Ectodermal cell (in vitro differentiated cells): ENCODE measurements at regions not wholly inside any gene's neighbourhood (a gene's known extent, or its start where the extent isn't known, plus 50 kb on each side); places are given as distances from the start of the nearest gene placed in this dataset.
"Not testable (repeated sequence)": the region's sequence is repeated elsewhere in the genome, so short reads cannot be mapped to it uniquely, and the experiment has no call there.

ENCODE experiments used
- H3K27ac ChIP-seq: 2 replicates; pipeline ENCODE4 v1.7.0; 2013; ENCODE audit warnings: mild to moderate bottlenecking, low read depth, low read length; ENCODE audit not compliant: insufficient read depth, poor library complexity, severe bottlenecking
- H3K27me3 ChIP-seq: 2 replicates; pipeline ENCODE4 v1.7.0; 2013; ENCODE audit warnings: mild to moderate bottlenecking, low read length; ENCODE audit not compliant: insufficient read depth, control insufficient read depth, poor library complexity, severe bottlenecking
- H3K36me3 ChIP-seq: one replicate; pipeline ENCODE4 v1.7.0; 2013; ENCODE audit warnings: low read length; ENCODE audit not compliant: control insufficient read depth, insufficient read depth
- H3K4me1 ChIP-seq: one replicate; pipeline ENCODE4 v1.7.0; 2013; ENCODE audit warnings: low read length; ENCODE audit not compliant: control insufficient read depth, insufficient read depth
- H3K4me3 ChIP-seq: 2 replicates; pipeline ENCODE4 v1.7.0; 2013; ENCODE audit warnings: low read depth, low read length, control low read depth; ENCODE audit not compliant: insufficient read depth
- H3K9me3 ChIP-seq: 2 replicates; pipeline ENCODE4 v1.7.0; 2013; ENCODE audit warnings: mild to moderate bottlenecking, low read length, moderate library complexity; ENCODE audit not compliant: control insufficient read depth
- WGBS, 2 experiments: methylation state at CpG; one replicate each; pipeline ENCODE4 v1.1.7; 2013; ENCODE audit warnings: missing lambda C conversion rate in 2 of 2; 5-methylcytosine and 5-hydroxymethylcytosine counted together

DNA sequence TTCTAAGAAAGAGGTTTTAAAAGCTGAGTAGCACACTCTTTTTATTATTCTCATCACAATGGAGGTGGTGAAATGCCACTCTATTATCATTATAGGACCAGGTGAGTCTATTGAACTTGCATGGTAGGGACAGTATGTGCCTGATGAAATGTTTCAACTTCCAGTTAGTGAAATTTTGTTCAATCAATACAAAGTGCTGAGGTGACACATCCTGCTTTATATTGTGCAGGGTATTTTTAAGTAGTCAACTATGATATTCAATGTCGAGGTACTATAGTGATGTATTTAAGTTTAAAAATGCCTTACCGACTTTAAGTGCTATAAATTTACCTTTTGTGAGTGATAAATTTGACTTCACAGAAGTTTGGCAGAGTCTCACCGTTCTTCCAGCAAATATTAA, 284.7 kb upstream of the BRINP3 start:
- Histone ChIP-seq H3K9me3 (no peaks in the 10 kb centered on the region), H3K36me3 (no peaks in the 10 kb centered on the region), H3K27ac (no peak overlapping the region), H3K4me3 (no peak overlapping the region), H3K4me1 (no peaks in the 10 kb centered on the region), H3K27me3 (no peaks in the 10 kb centered on the region)
- 91 to 93% methylated on average over 2 to 3 of the region's 3 CpGs for WGBS, 2 experiments

DNA sequence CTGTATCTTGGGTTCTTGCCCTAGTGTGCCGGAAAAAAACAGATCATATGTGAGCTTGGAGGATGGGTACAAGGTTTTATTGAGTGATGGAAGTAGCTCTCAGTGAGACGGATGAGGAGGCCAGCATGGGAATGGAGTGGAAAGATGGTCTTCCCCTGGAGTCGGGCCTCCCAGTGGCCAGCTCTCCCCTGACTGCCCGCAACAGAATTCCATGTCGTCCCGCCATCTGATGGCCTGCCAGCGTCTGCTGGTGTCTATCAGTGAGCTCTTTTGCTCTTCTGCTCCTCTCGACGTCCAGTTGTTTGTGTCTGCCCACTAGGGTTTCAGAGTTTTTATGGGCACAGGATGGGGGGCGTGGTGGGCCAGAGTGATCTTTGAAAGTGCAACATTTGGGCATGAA, 315.2 kb upstream of the BRINP3 start:
- Histone ChIP-seq H3K36me3 (no peaks in the 10 kb centered on the region), H3K27ac (no peak overlapping the region), H3K4me1 (no peaks in the 10 kb centered on the region), H3K27me3 (no peaks in the 10 kb centered on the region), H3K9me3 (no peaks in the 10 kb centered on the region), H3K4me3 (no peak overlapping the region)
- WGBS, 2 experiments, result 93 to 95% methylated on average over 10 of the region's 10 CpGs

DNA sequence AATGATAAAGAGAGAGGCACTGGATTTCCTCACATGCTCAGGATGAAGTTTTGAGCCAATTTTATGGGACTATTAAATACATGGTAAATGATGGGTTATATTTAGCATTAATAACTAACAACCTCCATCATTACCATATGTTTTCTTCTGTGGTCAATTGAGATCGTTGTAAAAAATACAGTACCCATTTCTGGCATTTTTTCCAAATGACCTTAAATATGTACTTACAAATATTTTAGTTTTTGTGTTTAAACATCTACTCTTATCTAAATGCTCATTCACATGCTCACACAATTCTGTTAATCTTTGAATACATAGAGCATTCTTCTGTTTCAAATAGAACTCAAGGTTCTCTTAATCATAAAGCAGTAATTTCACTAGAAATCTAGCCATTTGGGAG, 330.0 kb upstream of the BRINP3 start:
- H3K4me3 ChIP-seq, result no peak overlapping the region
- 80% methylated on average over 1 of the region's 1 CpG; no CpG with 5 or more reads in 1 of the 2 experiments for WGBS, 2 experiments

GRCh38 chr1:190808035-190808434, 330.4 kb upstream of the BRINP3 start:
- no peaks in the 10 kb centered on the region for H3K9me3 ChIP-seq
- 80 to 85% methylated on average over 3 of the region's 3 CpGs for WGBS, 2 experiments

More for the DNA sequence above, 330.0 kb upstream of the BRINP3 start:
- no peaks in the 10 kb centered on the region for H3K36me3 ChIP-seq
- H3K4me1 ChIP-seq, result no peaks in the 10 kb centered on the region
- no peak overlapping the region for H3K27ac ChIP-seq
- no peaks in the 10 kb centered on the region for H3K27me3 ChIP-seq
- H3K9me3 ChIP-seq, result no peaks in the 10 kb centered on the region

DNA sequence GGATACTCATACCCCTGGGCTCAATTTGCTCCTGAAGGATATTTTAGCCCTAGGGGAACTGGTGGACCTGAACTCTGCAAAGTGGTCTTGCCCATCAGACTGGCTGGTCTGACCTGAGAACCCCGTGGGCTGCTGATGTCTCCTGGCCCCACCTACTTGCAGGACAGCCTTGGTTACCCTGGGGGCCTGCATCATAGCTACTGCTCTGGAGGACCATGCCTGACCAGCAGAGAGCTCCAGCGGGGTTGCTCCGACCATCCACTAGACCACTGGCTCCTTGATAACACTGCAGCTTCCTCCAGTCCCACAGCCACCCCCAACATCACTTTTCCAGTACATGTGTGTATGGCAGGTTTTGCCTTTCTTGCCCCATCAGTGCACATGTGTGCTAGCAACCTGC, 331.6 kb upstream of the BRINP3 start:
- H3K36me3 ChIP-seq, result no peaks in the 10 kb centered on the region
- no peaks in the 10 kb centered on the region for H3K4me1 ChIP-seq
- H3K9me3 ChIP-seq, result no peaks in the 10 kb centered on the region
- no peak overlapping the region for H3K27ac ChIP-seq
- H3K4me3 ChIP-seq, result no peak overlapping the region
- 87 to 94% methylated on average over 3 of the region's 3 CpGs for WGBS, 2 experiments
- H3K27me3 ChIP-seq, result no peaks in the 10 kb centered on the region

More at GRCh38 chr1:190808035-190808434, 330.4 kb upstream of the BRINP3 start:
- Histone ChIP-seq H3K4me3 (no peak overlapping the region), H3K36me3 (no peaks in the 10 kb centered on the region), H3K27me3 (no peaks in the 10 kb centered on the region), H3K27ac (no peak overlapping the region), H3K4me1 (no peaks in the 10 kb centered on the region)

DNA sequence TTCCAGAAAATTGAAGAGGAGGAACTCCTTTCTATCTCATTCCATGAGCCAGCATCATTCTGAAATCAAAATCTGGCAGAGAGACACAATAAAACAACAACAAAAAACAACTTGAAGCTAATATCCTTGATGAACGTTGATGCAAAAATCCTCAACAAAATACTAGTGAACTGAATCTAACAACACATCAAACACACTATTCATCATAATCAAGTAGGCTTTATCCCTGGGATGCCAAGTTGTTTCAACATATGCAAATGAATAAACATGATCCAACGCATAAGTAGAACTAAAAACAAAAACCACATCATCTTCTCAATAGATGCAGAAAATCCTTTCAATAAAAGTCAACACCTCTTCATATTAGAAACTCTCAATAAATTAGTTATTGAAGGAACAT, 335.3 kb upstream of the BRINP3 start:
- Histone ChIP-seq H3K9me3 (no peaks in the 10 kb centered on the region), H3K36me3 (no peaks in the 10 kb centered on the region), H3K4me1 (no peaks in the 10 kb centered on the region), H3K27ac (no peak overlapping the region), H3K27me3 (no peaks in the 10 kb centered on the region), H3K4me3 (no peak overlapping the region)
- WGBS, 2 experiments, result 91 to 93% methylated on average over 2 of the region's 2 CpGs

GRCh38 chr1:190832511-190832910, 354.8 kb upstream of the BRINP3 start:
- Histone ChIP-seq H3K36me3 (no peaks in the 10 kb centered on the region), H3K4me3 (no peak overlapping the region), H3K27me3 (no peaks in the 10 kb centered on the region), H3K9me3 (no peaks in the 10 kb centered on the region), H3K4me1 (no peaks in the 10 kb centered on the region), H3K27ac (no peak overlapping the region)

GRCh38 chr1:190835658-190836057, 358.0 kb upstream of the BRINP3 start:
- 90 to 93% methylated on average over 2 to 4 of the region's 4 CpGs for WGBS, 2 experiments
- Histone ChIP-seq H3K27me3 (no peaks in the 10 kb centered on the region), H3K4me3 (no peak overlapping the region), H3K9me3 (no peaks in the 10 kb centered on the region), H3K4me1 (no peaks in the 10 kb centered on the region), H3K27ac (no peak overlapping the region), H3K36me3 (no peaks in the 10 kb centered on the region)

- H3K27me3 ChIP-seq, H3K4me1 ChIP-seq, H3K36me3 ChIP-seq, H3K4me3 ChIP-seq, H3K9me3 ChIP-seq, H3K27ac ChIP-seq: not testable (repeated sequence)
- 93 to 94% methylated on average over 21 of the region's 21 CpGs for whole genome bisulfite sequencing, 2 experiments
These were observed 359.5 kb upstream of the BRINP3 start for GRCh38 chr1:190837200-190837599.

- Histone ChIP-seq H3K4me1 (no peaks in the 10 kb centered on the region), H3K4me3 (no peak overlapping the region), H3K36me3 (no peaks in the 10 kb centered on the region), H3K9me3 (no peaks in the 10 kb centered on the region), H3K27ac (no peak overlapping the region), H3K27me3 (no peaks in the 10 kb centered on the region)
- 79 to 80% methylated on average over 2 of the region's 3 CpGs for WGBS, 2 experiments
These were observed 360.2 kb upstream of the BRINP3 start for GRCh38 chr1:190837888-190838287.

DNA sequence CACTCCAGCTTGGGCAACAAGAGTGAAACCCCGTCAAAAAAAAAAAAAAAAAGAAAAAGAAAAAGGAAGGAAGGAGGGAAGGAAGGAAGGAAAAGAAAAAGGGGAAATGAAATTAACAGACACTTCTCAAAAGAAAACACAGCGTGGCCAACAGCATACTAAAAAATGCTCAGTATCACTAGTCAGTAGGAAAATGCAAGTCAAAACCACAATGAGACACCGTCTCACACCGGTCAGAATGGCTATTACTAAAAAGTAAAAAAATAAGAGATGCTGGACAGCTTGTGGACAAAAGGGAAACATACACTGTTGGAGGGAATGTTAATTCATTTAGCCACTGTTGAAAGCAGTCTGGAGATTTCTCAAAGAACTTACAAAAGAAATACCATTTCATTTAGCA, 369.5 kb upstream of the BRINP3 start:
- no peaks in the 10 kb centered on the region for H3K27me3 ChIP-seq
- WGBS, 2 experiments, result 96 to 97% methylated on average over 4 of the region's 4 CpGs
- H3K4me1 ChIP-seq, result no peaks in the 10 kb centered on the region

More for the DNA sequence above, 369.5 kb upstream of the BRINP3 start:
- H3K36me3 ChIP-seq, result no peaks in the 10 kb centered on the region
- no peaks in the 10 kb centered on the region for H3K9me3 ChIP-seq
- H3K27ac ChIP-seq, result no peak overlapping the region
- H3K4me3 ChIP-seq, result no peak overlapping the region
